Pancreas (tissue), 10 donors: ENCODE measurements at regions not wholly inside any gene's neighbourhood (a gene's known extent, or its start where the extent isn't known, plus 50 kb on each side); places are given as distances from the start of the nearest gene placed in this dataset.
"Not testable (repeated sequence)": the region's sequence is repeated elsewhere in the genome, so short reads cannot be mapped to it uniquely, and the experiment has no call there.

Experiments
- ATAC-seq, 4 donors: fragments of 200-7000 bp; cut with Tn5 transposase; one replicate each; pipeline versions ENCODE4 v1.8.0 to v1.9.1; 2020; ENCODE audit warnings: mild to moderate bottlenecking in 4 of 4, moderate library complexity in 4 of 4
- DNase-seq, 6 donors: peaks; one replicate each; pipeline ENCODE4 v3.0.0-alpha.2; 2020
- FAIRE-seq: peaks from 2 replicates; lab custom pipeline; 2012; peaks lifted over from hg19 to GRCh38; lab: Jason Lieb, UNC
- H3K27ac ChIP-seq, 4 donors: fragments of 200-600 bp; sonication (generic); 1 replicate in 3 of 4; 2 replicates in 1 of 4; pipeline versions ENCODE4 v1.5.0 to v1.8.0; 2020
- H3K27me3 ChIP-seq, 4 donors: fragments of 200-600 bp; one replicate each; pipeline ENCODE4 v1.8.0; 2021
- H3K36me3 ChIP-seq, 3 donors: fragments of 200-600 bp; sonication (generic) in 1 of 3; one replicate each; pipeline versions ENCODE4 v1.5.0 to v1.8.0; 2020 to 2021
- H3K4me1 ChIP-seq, 3 donors: fragments of 200-600 bp; one replicate each; pipeline ENCODE4 v1.8.0; 2021
- H3K4me3 ChIP-seq, 4 donors: fragments of 200-600 bp; sonication (generic) in 2 of 4; one replicate each; pipeline versions ENCODE4 v1.5.0 to v1.8.0; 2020 to 2021
- H3K9me3 ChIP-seq, 4 donors: fragments of 200-600 bp; one replicate each; pipeline ENCODE4 v1.8.0; 2021
- WGBS, 2 donors: extraction: QIAGEN DNeasy Blood & Tissue Kit; methylation state at CpG; one replicate each; pipeline ENCODE4 v1.1.7; 2013; 5-methylcytosine and 5-hydroxymethylcytosine counted together
- intact Hi-C, 3 donors: fragments of 100-400 bp; cut with DNase I; formaldehyde crosslinking; loops; one replicate each; pipeline versions ENCODE4 v1.11.1 to v1.14.2; 2022
- TF ChIP-seq, protein P1 (sequence below), 4 donors: fragments of 200-600 bp; sonication (generic) in 3 of 4; IDR thresholded peaks; one replicate each; pipeline versions ENCODE4 v1.5.0 to v1.8.0; 2021; ENCODE audit warnings: antibody characterized with exemption in 4 of 4
- donor health status: healthy with polysubstance abuse.
- donor health status: DM: no; HTN: no; CAD: no; lungs with moderate emphysema.
- donor health status: DM: no; HTN: no; CAD: no.
- donor health status: control.
- donor health status: control.
- donor health status: Bipolar disorder and iron deficiency.
- donor health status: DM: yes; HTN: yes; CAD: no.
- donor health status: DM: no; HTN: no; CAD: no.
- donor health status: DM: no; HTN: no; CAD: no.
- donor health status: DM: yes; HTN: yes; CAD: no.

DNA sequence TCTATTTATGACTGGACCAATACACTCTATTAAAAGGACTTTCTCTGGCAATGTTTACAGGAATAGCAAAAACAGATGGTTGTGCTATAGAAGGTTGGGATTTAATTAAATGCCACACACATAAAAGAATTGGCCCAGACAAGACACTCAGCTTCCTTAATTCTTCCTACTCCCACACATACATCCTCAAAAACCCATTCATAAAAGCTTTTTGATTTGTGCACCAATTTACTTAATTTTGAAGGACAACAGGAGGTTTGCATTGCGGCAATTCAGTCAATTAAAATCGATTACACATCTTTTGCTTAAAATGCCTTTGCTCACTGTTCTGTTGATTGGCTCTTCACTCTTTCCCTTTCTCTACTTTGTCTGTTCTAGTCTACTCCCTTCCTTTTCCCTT is 317.1 kb downstream of the CBLL2 start:
- FAIRE-seq (no peak), DNase-seq (no peak), ATAC-seq (no peak)
- TF ChIP-seq, protein P1, sequence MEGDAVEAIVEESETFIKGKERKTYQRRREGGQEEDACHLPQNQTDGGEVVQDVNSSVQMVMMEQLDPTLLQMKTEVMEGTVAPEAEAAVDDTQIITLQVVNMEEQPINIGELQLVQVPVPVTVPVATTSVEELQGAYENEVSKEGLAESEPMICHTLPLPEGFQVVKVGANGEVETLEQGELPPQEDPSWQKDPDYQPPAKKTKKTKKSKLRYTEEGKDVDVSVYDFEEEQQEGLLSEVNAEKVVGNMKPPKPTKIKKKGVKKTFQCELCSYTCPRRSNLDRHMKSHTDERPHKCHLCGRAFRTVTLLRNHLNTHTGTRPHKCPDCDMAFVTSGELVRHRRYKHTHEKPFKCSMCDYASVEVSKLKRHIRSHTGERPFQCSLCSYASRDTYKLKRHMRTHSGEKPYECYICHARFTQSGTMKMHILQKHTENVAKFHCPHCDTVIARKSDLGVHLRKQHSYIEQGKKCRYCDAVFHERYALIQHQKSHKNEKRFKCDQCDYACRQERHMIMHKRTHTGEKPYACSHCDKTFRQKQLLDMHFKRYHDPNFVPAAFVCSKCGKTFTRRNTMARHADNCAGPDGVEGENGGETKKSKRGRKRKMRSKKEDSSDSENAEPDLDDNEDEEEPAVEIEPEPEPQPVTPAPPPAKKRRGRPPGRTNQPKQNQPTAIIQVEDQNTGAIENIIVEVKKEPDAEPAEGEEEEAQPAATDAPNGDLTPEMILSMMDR (IDR thresholded peaks at IDR 0.05), result no peak
- no peaks in the 10 kb centered on the region for H3K36me3 ChIP-seq
- 69 to 76% methylated on average over 2 of the region's 2 CpGs for WGBS, 2 donors
- no peak overlapping the region for H3K27ac ChIP-seq
- no peak overlapping the region for H3K4me3 ChIP-seq
- no peaks in the 10 kb centered on the region for H3K4me1 ChIP-seq
- H3K27me3 ChIP-seq, result peaks cover 0 to 5% (median 0%) of the 10 kb centered on the region in 4 donors
- H3K9me3 ChIP-seq, result no peaks in the 10 kb centered on the region
- intact Hi-C loops, result no loop called here

- TF ChIP-seq, protein P1 (IDR thresholded peaks at IDR 0.05), result no peak
- intact Hi-C loops, result no loop called here
- 35 to 54% methylated on average over 2 of the region's 2 CpGs for WGBS, 2 donors
These were observed 322.1 kb downstream of the CBLL2 start for GRCh38 chrX:22594766-22595165.

DNA sequence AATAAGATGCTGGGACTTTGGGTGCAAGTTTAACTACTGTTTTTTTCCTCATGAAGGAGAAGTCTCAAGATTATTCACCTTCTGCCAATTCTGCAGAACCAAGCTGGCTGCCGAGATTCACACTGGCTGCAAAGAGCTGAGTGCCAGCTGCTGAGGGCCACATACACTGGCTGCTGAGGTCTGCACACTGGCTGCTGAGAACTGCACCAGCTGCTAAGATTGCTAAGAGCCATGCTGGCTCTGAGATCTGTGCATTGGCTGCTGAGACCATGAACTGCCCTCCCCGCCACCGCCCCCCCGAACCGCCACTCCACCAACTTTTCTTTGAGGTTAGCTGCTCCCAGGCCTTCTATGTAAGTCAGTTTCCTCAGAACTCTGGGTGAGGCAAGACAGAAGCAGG is 330.3 kb downstream of the CBLL2 start:
- Histone ChIP-seq H3K27me3 (no peaks in the 10 kb centered on the region), H3K4me1 (no peaks in the 10 kb centered on the region), H3K36me3 (no peaks in the 10 kb centered on the region), H3K27ac (no peak overlapping the region), H3K9me3 (no peaks in the 10 kb centered on the region), H3K4me3 (no peak overlapping the region)
- WGBS, 2 donors, result 41 to 42% methylated on average over 5 of the region's 5 CpGs
- DNase-seq, result peak; percentile 41 to 62 (median 53)
- TF ChIP-seq, protein P1 (IDR thresholded peaks at IDR 0.05), result no peak
- ATAC-seq, result peak; percentile 71 to 97 (median 78)
- no peak for FAIRE-seq
- intact Hi-C loops, result no loop called here

More at GRCh38 chrX:22594766-22595165, 322.1 kb downstream of the CBLL2 start:
- H3K36me3 ChIP-seq, result no peaks in the 10 kb centered on the region
- no peaks in the 10 kb centered on the region for H3K4me1 ChIP-seq
- DNase-seq (no peak), ATAC-seq (no peak), FAIRE-seq (no peak)
- H3K27ac ChIP-seq, result no peak overlapping the region
- no peak overlapping the region for H3K4me3 ChIP-seq
- H3K27me3 ChIP-seq, result peaks cover 0 to 3% (median 0%) of the 10 kb centered on the region in 4 donors
- H3K9me3 ChIP-seq, result no peaks in the 10 kb centered on the region

DNA sequence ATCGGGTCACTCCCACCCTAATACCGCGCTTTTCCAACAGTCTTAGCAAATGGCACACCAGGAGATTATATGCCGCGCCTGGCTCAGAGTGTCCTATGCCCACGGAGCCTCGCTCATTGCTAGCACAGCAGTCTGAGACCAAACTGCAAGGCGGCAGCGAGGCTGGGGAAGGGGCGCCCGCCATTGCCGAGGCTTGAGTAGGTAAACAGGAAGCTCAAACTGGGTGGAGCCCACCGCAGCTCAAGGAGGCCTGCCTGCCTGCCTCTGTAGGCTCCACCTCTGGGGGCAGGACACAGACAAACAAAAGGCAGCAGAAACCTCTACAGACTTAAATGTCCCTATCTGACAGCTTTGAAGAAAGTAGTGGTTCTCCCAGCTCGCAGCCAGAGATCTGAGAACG is 336.7 kb downstream of the CBLL2 start:
- H3K27me3 ChIP-seq, H3K9me3 ChIP-seq, FAIRE-seq, H3K4me1 ChIP-seq, H3K36me3 ChIP-seq, H3K4me3 ChIP-seq, H3K27ac ChIP-seq, ATAC-seq, intact Hi-C loops: not testable (repeated sequence)
- WGBS, 2 donors, result 80 to 87% methylated on average over 15 of the region's 15 CpGs
- peak in 1 of 6 donors; percentile 36 for DNase-seq

DNA sequence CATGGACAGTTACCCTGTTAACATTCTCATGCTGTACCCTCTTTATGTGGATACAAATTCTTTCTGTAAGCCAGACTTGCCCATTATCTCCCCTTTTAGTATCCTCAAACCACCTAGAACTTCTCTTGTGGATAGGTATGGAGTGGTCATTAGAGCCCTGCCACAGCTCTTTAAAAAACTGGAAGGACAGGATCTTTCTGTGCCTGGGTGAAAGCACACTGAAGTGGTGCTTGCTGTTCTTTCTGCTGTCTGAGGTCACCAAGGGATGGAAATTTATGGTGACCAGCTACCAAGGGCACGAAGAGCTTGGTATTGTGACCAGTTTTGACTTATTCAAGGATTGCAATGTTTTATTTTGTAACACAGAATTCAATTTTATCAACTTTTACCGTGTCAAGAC is 344.2 kb downstream of the CBLL2 start:
- H3K4me1 ChIP-seq, result no peaks in the 10 kb centered on the region
- DNase-seq, result no peak
- no peak for ATAC-seq
- peaks cover 0 to 5% (median 0%) of the 10 kb centered on the region in 4 donors for H3K27me3 ChIP-seq
- TF ChIP-seq, protein P1 (IDR thresholded peaks at IDR 0.05), result no peak
- H3K4me3 ChIP-seq, result no peak overlapping the region
- WGBS, 2 donors, result 37 to 47% methylated on average over 2 of the region's 2 CpGs
- no peaks in the 10 kb centered on the region for H3K36me3 ChIP-seq
- no peak overlapping the region for H3K27ac ChIP-seq
- intact Hi-C loops, result no loop called here
- FAIRE-seq, result no peak
- H3K9me3 ChIP-seq, result no peaks in the 10 kb centered on the region
